IMR-90 (cell line): ENCODE measurements at regions not wholly inside any gene's neighbourhood (a gene's known extent, or its start where the extent isn't known, plus 50 kb on each side); places are given as distances from the start of the nearest gene placed in this dataset.

Source experiments
- ATAC-seq: fragments of 200-7000 bp; cut with Tn5 transposase; 2 replicates; pipeline ENCODE4 v1.9.1; 2020; ENCODE audit warnings: low read depth, mild to moderate bottlenecking, moderate library complexity
- BruUV-seq: library from RNA; stranded (reverse); fragments of 400-500 nt; replicated peaks from 2 replicates; lab custom pipeline; 2021; lab: Mats Ljungman, UMichigan
- CTCF ChIA-PET: fragments of 300-600 bp; formaldehyde crosslinking; extraction: SDS; loops from one replicate; lab custom pipeline; 2021; ENCODE audit warnings: antibody characterized with exemption; lab: Yijun Ruan, JAX
- POLR2A ChIA-PET: fragments of 300-600 bp; sonication (Branson Sonifier 250); formaldehyde crosslinking; loops from one replicate; lab custom pipeline; 2022; ENCODE audit warnings: antibody characterized with exemption; ENCODE audit not compliant: unreplicated experiment; lab: Charles Lee
- DNase-seq: peaks from one replicate; pipeline ENCODE4 v3.0.0; 2013
- H2AFZ ChIP-seq: replicated peaks from 2 replicates; pipeline ENCODE3; 2013; ENCODE audit warnings: low read length, mild to moderate bottlenecking; ENCODE audit not compliant: poor library complexity
- H2AK5ac ChIP-seq: 2 replicates; pipeline ENCODE4 v1.6.1; 2013; ENCODE audit warnings: low read depth, low read length, inconsistent platforms
- H2AK9ac ChIP-seq: replicated peaks from 2 replicates; pipeline ENCODE3; 2013; ENCODE audit warnings: mild to moderate bottlenecking, low read depth, low read length, moderate library complexity; ENCODE audit not compliant: poor library complexity
- H2BK120ac ChIP-seq: 2 replicates; pipeline ENCODE4 v1.6.1; 2013; ENCODE audit warnings: low read depth, low read length, inconsistent platforms
- H2BK15ac ChIP-seq: 3 replicates; pipeline ENCODE4 v1.6.1; 2013; ENCODE audit warnings: low read depth, low read length, inconsistent platforms
- H2BK20ac ChIP-seq: 2 replicates; pipeline ENCODE4 v1.6.1; 2013; ENCODE audit warnings: low read depth, mild to moderate bottlenecking, inconsistent platforms, low read length, moderate library complexity
- H2BK5ac ChIP-seq: 2 replicates; pipeline ENCODE4 v1.6.1; 2013; ENCODE audit warnings: mild to moderate bottlenecking, low read depth, low read length, inconsistent platforms; ENCODE audit not compliant: poor library complexity, severe bottlenecking
- H3K14ac ChIP-seq: replicated peaks from 2 replicates; pipeline ENCODE4 v1.6.1; 2013; ENCODE audit warnings: low read depth, low read length, inconsistent platforms
- H3K18ac ChIP-seq: 2 replicates; pipeline ENCODE4 v1.6.1; 2013; ENCODE audit warnings: low read depth, low read length, control low read depth
- H3K23ac ChIP-seq: 2 replicates; pipeline ENCODE4 v1.6.1; 2013; ENCODE audit warnings: low read depth, low read length, inconsistent platforms
- H3K27ac ChIP-seq: 2 replicates; pipeline ENCODE4 v1.5.1; 2013; ENCODE audit warnings: mild to moderate bottlenecking, control low read depth, low read length; ENCODE audit not compliant: insufficient read depth
- H3K27me3 ChIP-seq: 2 replicates; pipeline ENCODE4 v1.6.1; 2013; ENCODE audit warnings: low read length; ENCODE audit not compliant: control insufficient read depth, insufficient read depth
- H3K36me3 ChIP-seq: 2 replicates; pipeline ENCODE4 v1.6.1; 2013; ENCODE audit warnings: low read length, mixed read lengths; ENCODE audit not compliant: control insufficient read depth, insufficient read depth
- H3K4ac ChIP-seq: 2 replicates; pipeline ENCODE4 v1.6.1; 2013; ENCODE audit warnings: low read depth, low read length, inconsistent platforms
- H3K4me1 ChIP-seq: 2 replicates; pipeline ENCODE4 v1.6.1; 2013; ENCODE audit warnings: low read length, mixed read lengths; ENCODE audit not compliant: control insufficient read depth, insufficient read depth
- H3K4me2 ChIP-seq: 2 replicates; pipeline ENCODE4 v1.6.1; 2013; ENCODE audit warnings: low read depth, mild to moderate bottlenecking, control low read depth, low read length, moderate library complexity
- H3K4me3 ChIP-seq: 2 replicates; pipeline ENCODE4 v1.5.1; 2013; ENCODE audit warnings: low read depth, mild to moderate bottlenecking, control low read depth, low read length, moderate library complexity; ENCODE audit not compliant: insufficient read depth
- H3K56ac ChIP-seq: 2 replicates; pipeline ENCODE4 v1.6.1; 2013; ENCODE audit warnings: low read length, inconsistent platforms; ENCODE audit not compliant: insufficient read depth; ENCODE audit errors: extremely low read depth
- H3K79me1 ChIP-seq, 2 experiments: 2 replicates each; pipeline ENCODE4 v1.6.1; 2013; ENCODE audit warnings: low read length in 2 of 2, inconsistent platforms in 1 of 2, low read depth in 1 of 2
- H3K9ac ChIP-seq: 2 replicates; pipeline ENCODE4 v1.6.1; 2013; ENCODE audit warnings: low read depth, low read length, control low read depth
- H3K9me1 ChIP-seq: 2 replicates; pipeline ENCODE4 v1.6.1; 2013; ENCODE audit warnings: low read length, inconsistent platforms; ENCODE audit not compliant: insufficient read depth
- H3K9me3 ChIP-seq: 2 replicates; pipeline ENCODE4 v1.6.1; 2013; ENCODE audit warnings: low read length; ENCODE audit not compliant: control insufficient read depth, insufficient read depth
- H4K20me1 ChIP-seq: 2 replicates; pipeline ENCODE4 v1.6.1; 2013; ENCODE audit warnings: low read length, inconsistent platforms; ENCODE audit not compliant: insufficient read depth
- H4K5ac ChIP-seq: 2 replicates; pipeline ENCODE4 v1.6.1; 2013; ENCODE audit warnings: mild to moderate bottlenecking, low read depth, low read length, control low read depth
- H4K8ac ChIP-seq, 2 experiments: 2 replicates each; pipeline ENCODE4 v1.6.1; 2013; ENCODE audit warnings: low read depth in 2 of 2, low read length in 2 of 2, control low read depth in 1 of 2, inconsistent platforms in 1 of 2
- H4K91ac ChIP-seq: 2 replicates; pipeline ENCODE4 v1.6.1; 2013; ENCODE audit warnings: low read depth, low read length, inconsistent platforms; ENCODE audit not compliant: insufficient read depth
- CTCF ChIP-seq: conservative IDR thresholded peaks from 2 replicates; pipeline ENCODE4 v1.5.1; 2012; ENCODE audit warnings: mild to moderate bottlenecking, low read depth, low read length, improper control_type of control experiment
- ELK1 ChIP-seq: fragments of 150-350 bp; IDR thresholded peaks from 2 replicates; pipeline ENCODE4 v1.6.1; 2016; ENCODE audit warnings: low read depth, mild to moderate bottlenecking, low read length, moderate library complexity, borderline replicate concordance
- FOS ChIP-seq: fragments of 150-350 bp; IDR thresholded peaks from 2 replicates; pipeline ENCODE4 v1.6.1; 2016; ENCODE audit warnings: low read depth, low read length
- MAFK ChIP-seq: IDR thresholded peaks from 2 replicates; pipeline ENCODE4 v1.6.1; 2012; ENCODE audit warnings: low read depth, low read length, improper control_type of control experiment
- MAZ ChIP-seq: IDR thresholded peaks from 2 replicates; pipeline ENCODE4 v1.6.1; 2012; ENCODE audit warnings: low read depth, mild to moderate bottlenecking, low read length, improper control_type of control experiment, moderate library complexity, borderline replicate concordance
- MXI1 ChIP-seq: IDR thresholded peaks from 2 replicates; pipeline ENCODE4 v1.6.1; 2012; ENCODE audit warnings: low read depth, mild to moderate bottlenecking, low read length, moderate library complexity, borderline replicate concordance
- NFE2L2 ChIP-seq: fragments of 150-350 bp; IDR thresholded peaks from 2 replicates; pipeline ENCODE4 v1.6.1; 2016; ENCODE audit warnings: low read depth, mild to moderate bottlenecking, low read length
- POLR2A ChIP-seq: IDR thresholded peaks from 2 replicates; pipeline ENCODE4 v1.6.1; 2012; ENCODE audit warnings: mild to moderate bottlenecking, low read depth, low read length
- RAD21 ChIP-seq: IDR thresholded peaks from 2 replicates; pipeline ENCODE4 v1.6.1; 2012; ENCODE audit warnings: low read length, improper control_type of control experiment
- RFX5 ChIP-seq: IDR thresholded peaks from 2 replicates; pipeline ENCODE4 v1.8.0; 2012; ENCODE audit warnings: low read depth, mild to moderate bottlenecking, low read length, moderate library complexity
- SMC3 ChIP-seq: fragments of 150-350 bp; IDR thresholded peaks from 2 replicates; pipeline ENCODE4 v1.6.1; 2016; ENCODE audit warnings: low read depth, mild to moderate bottlenecking, antibody characterized with exemption, low read length, moderate library complexity
- WGBS, 2 experiments: methylation state at CpG; one replicate each; pipeline versions ENCODE4 v1.1.5 to v1.1.7; 2013; ENCODE audit warnings: missing lambda C conversion rate in 2 of 2; ENCODE audit not compliant: insufficient read length in 1 of 2; ENCODE audit errors: extremely low coverage in 2 of 2; 5-methylcytosine and 5-hydroxymethylcytosine counted together
- dilution Hi-C: fragments of 300-500 bp; cut with HindIII; formaldehyde crosslinking; loops from one replicate; pipeline ENCODE4 v1.14.3; 2018; ENCODE audit warnings: low sequenced_read_pairs; ENCODE audit not compliant: unreplicated experiment
- in situ Hi-C: fragments of 300-500 bp; cut with MboI; formaldehyde crosslinking; loops from 3 replicates; pipeline ENCODE4 v1.14.3; 2019; ENCODE audit warnings: low sequenced_read_pairs, inconsistent platforms, mixed read lengths
- intact Hi-C: fragments of 100-400 bp; cut with micrococcal nuclease; formaldehyde crosslinking; loops from 2 replicates; pipeline ENCODE4 v1.10.0; 2022
- TF ChIP-seq, protein P1 (sequence below): fragments of 150-350 bp; IDR thresholded peaks from 2 replicates; pipeline ENCODE4 v1.6.1; 2017; ENCODE audit warnings: mild to moderate bottlenecking, antibody characterized with exemption, low read length, low read depth

DNA sequence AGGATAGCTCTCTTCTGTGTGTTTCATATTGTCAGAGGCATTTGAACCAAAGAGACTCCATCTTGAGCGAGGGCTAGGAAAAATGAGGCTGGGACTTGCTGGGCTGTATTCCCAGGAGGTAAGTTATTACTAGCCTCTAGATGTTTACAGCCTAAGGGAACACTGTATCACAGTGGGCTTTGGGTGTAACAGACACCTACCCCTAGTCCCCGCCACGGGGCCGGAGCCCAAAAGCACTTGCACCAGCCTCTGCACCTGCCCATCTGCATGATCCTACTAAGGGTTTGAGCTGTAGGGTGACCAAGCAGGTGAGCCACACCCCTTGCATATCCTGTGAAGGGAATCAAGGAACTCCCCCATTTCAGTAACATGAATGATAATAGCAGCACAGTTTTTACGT, 1972.2 kb downstream of the OLFM4 start:
- BruUV-seq, result no TSS peak
- Histone ChIP-seq H3K56ac (no peak overlapping the region), H3K14ac (no peak overlapping the region), H3K27ac (no peak overlapping the region), H2BK120ac (no peak overlapping the region), H3K4me3 (no peak overlapping the region), H3K27me3 (no peaks in the 10 kb centered on the region), H3K9me1 (no peaks in the 10 kb centered on the region), H3K18ac (no peak overlapping the region), H4K8ac (no peak overlapping the region), H4K5ac (no peak overlapping the region), H2AK9ac (no peak overlapping the region), H2BK5ac (no peak overlapping the region), H2BK15ac (no peak overlapping the region), H2AK5ac (no peak overlapping the region), H3K4me2 (no peak overlapping the region), H3K9ac (no peak overlapping the region), H3K9me3 (peaks cover 4% of the 10 kb centered on the region), H3K4me1 (no peaks in the 10 kb centered on the region), H4K20me1 (no peaks in the 10 kb centered on the region), H3K79me1 (no peaks in the 10 kb centered on the region), H3K23ac (no peak overlapping the region), H3K4ac (no peak overlapping the region), H3K36me3 (no peaks in the 10 kb centered on the region), H2BK20ac (no peak overlapping the region), H2AFZ (no peak overlapping the region), H4K91ac (no peak overlapping the region)
- ATAC-seq (no peak), DNase-seq (no peak)
- POLR2A ChIA-PET, result no interaction called here
- in situ Hi-C loops (no loop called here), dilution Hi-C loops (no loop called here), intact Hi-C loops (no loop called here)
- CTCF ChIA-PET, result no interaction called here
- WGBS, 2 experiments, result no CpG with 5 or more reads among the region's 5 CpGs
- TF ChIP-seq, protein P1, sequence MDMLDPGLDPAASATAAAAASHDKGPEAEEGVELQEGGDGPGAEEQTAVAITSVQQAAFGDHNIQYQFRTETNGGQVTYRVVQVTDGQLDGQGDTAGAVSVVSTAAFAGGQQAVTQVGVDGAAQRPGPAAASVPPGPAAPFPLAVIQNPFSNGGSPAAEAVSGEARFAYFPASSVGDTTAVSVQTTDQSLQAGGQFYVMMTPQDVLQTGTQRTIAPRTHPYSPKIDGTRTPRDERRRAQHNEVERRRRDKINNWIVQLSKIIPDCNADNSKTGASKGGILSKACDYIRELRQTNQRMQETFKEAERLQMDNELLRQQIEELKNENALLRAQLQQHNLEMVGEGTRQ, result no peak
- TF ChIP-seq CTCF (no peak), FOS (no peak), MAZ (no peak), POLR2A (no peak), MXI1 (no peak), RFX5 (no peak), SMC3 (no peak), MAFK (no peak), ELK1 (no peak), RAD21 (no peak), NFE2L2 (no peak)
